Kasumi-1 (cell line): ENCODE measurements at regions not wholly inside any gene's neighbourhood (a gene's known extent, or its start where the extent isn't known, plus 50 kb on each side); places are given as distances from the start of the nearest gene placed in this dataset.

Experiments used
- DNase-seq, 2 experiments: peaks; one replicate each; lab custom pipeline; 2025; lab: John Stamatoyannopoulos, UW

DNA sequence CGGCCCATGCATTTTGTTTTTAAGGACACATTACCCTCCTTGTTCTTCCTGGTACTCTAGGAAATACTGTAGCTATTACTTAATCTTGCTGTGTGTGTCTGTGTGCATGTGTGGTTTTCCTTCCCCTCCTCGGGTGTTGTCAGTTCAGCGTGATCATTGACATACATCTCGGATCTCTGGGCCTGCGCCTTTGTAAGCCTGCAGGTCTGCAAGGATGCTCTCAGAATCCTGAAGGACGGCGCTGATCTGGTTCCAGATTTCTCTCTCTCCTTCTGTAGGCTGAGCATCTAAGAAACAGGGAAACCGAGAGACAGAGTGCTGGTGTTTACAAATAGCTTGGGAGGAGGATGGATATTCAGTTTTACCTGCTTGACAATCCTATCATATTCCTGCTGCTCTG lies 100.2 kb downstream of the CYRIA start:
- no peak for DNase-seq

DNA sequence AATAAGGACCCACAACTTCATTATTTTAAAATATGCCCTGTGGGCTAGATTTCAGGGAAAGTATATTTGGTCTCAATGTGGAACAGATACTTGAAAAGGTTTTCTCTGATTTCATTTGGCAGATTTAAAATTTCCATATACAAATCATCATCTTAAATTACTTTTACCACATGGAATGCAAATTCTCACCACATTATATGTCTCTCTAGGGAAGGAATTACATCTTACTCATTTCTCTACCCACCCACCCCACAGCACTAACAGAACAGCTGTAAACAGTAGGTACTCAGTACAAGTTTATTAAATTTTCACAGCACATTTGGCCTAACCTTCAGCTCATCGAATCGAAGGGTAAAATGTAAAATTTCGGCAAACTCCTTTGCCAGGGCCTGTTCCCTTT lies 104.0 kb downstream of the CYRIA start:
- DNase-seq: no peak

DNA sequence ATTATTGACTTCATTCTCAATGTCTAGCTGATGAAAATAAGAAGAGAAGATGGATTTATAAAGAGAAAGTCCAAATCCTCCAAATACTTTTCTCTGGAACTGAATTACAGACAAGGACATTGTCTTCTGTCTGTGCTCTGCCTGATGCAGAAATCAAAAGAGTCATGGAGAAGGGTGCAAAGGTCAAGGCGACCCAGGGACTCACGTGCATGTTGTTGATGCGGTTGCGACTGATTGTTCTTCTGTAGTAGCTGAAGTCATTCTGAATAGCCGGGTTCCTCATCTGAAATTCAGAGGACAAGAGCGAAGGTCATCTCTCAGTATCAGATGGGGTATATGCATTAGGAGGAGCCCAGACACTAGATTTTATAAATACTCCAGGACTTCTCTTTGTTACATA lies 104.4 kb downstream of the CYRIA start:
- no peak for DNase-seq

DNA sequence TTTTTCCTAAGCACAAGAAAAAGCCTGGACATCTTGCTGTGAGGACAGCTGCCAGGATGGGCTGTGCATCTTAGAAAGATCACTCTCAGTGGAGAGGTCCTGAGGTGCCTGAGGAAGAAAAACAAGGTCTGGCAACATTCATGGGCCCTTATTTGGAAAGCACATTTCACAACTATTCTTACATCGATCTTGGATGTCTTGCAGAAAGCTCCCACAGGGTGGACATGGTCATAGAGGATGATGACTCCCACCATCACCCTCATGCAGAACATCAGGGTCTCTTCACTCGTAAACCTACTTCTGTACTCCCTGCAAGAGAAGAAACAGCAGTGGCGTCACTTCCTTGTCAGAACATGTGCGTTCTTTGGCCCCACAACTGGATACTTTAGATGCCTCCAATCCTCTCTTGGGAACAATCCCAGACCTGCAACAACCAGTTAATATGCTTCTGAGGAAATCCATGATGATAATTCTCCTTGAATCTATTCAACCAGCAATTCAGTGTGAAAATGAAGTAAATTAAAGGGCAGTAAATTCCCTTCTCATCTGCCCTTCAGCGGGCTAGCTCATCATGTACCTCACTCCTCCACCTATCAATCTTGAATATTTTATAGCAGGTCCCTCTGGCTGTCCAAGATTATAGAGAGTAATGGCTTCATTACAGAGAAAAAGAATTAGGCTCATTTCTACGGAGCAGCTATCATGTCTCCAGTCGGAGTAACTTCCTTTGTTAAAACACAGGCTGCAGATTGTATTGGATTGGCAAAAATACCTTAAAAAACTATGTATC lies 106.2 kb downstream of the CYRIA start:
- no peak for DNase-seq

DNA sequence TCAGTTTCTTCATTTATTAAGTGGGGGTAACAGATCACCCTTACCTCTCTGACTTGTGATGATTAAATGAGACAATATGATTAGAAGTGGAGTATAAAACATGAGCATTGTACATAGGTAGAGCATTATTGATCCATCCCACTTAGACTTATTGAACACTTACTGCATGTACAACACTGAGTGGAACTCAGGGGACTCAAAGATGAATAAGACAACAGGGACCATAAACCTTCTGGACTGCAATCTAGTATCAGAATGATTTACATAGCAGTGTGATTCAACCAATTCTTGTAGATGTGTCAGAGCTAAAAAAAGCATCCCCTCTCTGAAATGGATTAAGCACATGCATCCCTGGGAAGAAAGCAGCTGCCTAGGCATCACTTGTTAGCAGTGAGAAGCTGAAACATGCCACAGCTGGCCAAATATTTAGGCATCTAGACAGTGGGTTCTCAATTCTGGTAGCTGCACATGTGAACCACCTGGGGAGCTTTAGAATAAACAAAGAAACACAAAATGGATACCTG lies 111.5 kb downstream of the CYRIA start:
- DNase-seq: no peak

DNA sequence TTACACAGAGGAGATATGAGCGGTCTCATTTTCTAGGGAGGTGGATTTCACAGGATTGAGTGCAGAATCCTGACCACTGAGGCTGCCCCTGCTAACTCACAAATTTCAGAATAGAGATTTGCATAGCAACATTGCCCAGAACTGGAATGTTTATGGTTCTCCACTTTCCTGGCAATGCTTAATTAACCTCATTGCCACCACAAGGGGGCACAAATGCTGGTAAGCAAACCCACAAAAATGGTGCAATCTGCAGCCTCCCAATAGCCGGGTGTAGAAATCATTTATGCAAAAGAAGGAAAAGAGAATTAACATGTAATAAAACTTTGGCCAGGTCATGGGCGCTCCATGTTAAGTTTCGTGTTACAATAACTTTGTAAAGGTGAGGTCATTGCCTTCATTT lies 112.4 kb downstream of the CYRIA start:
- DNase-seq: peak; percentile 31 to 45

DNA sequence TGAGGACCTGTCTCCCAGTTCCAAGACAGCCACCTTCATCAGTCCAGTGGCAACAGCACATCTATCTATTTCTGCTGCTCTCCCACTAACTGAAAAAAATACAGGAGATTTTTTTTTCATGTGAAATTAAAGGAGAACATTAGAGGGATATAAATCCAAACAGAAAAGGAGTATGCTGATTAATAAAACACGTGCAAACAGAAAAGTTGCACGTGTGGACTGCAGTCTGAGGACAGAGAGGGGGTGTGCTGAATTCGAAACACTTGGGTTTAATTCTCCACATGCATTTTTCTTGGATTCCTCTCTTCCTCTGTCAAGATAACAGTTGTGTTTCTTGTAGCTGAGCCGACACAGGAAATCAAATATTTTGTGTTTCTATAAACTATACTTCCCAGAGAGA lies 113.4 kb downstream of the CYRIA start:
- DNase-seq: no peak

DNA sequence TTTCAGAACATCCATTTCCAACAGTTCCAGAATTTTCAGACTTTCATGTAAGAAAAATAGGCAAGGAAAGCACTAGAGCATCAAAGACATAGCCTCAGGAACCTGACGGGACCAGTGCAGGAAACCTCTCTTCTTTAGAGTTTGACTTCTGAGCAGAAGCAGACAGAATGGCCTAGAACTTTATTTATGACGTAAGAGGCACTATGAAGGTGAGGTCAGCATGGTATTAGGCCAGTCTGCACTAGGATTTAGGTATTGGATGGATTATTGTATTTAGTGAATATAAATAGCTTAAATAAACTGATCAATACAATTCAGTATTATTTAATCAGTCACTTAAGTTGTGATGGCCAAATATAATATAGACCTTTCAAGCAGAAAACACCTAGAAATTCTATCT lies 117.6 kb downstream of the CYRIA start:
- no peak for DNase-seq

DNA sequence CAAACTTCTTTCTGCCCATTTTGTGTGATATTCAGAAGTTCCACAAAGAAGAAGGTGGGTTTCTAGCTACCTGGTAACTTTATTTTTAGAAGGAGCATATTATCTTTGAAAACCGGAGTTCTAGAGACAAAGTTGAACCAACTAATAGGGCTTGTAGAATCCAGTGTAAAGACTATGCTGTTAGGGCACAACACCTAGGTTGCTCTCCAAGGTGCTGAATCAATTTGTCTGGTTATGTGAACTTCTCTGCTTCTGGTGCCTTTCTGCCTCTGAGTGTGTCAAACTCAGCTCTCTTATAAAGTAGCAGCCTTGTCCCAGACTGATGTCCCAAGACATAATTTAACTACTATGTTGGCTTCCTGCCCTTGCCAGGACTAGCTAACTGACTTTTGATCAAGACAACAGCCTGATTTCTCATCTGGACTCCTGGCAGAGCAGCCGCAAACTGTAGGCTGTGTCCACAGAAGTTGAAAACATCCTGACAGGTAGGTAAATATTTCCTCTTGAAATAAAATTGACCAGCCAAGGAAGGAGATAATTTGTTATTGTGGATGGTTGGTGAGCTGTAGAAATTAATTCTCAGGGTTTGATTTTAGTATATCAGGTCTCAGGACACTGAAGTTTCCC lies 119.4 kb downstream of the CYRIA start:
- peak; percentile 26 to 45 for DNase-seq

DNA sequence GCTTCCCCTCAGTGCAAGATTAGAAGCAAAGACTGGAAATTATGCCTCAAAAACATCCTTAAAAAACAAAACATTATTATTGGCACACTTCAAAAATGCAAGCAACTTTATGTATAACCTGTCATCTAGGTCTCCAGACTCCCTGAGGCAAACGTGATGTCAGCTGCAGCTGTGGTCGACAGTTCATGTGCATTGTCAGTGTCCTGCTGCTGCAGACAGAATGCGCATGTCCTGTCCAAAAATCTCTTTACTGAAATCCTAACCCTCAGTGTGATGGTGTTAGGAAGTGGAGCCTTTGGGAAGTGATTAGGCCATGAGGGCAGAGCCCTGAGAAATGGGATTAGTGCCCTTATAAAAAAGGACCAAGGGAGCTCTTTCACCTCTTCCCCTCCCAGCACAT lies 126.9 kb downstream of the CYRIA start:
- no peak for DNase-seq

DNA sequence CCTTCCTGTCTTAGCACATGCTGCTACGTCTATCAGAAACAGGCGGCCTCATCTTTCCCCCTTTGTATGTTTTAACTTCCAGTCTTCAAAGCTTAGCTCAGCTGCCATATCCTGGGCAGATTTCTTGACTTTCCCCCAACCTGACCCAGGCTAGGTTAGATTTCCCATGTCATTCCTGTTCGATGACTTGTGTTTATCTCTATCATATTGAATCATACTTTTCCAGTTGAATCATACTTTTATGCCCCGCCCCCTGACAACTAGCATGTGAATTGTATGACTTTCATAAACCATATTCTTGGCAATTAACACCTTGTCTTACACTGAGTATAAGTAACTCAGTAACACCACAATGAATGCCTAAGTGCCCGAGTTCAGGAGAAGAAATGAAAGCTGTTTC lies 128.3 kb downstream of the CYRIA start:
- DNase-seq: no peak

DNA sequence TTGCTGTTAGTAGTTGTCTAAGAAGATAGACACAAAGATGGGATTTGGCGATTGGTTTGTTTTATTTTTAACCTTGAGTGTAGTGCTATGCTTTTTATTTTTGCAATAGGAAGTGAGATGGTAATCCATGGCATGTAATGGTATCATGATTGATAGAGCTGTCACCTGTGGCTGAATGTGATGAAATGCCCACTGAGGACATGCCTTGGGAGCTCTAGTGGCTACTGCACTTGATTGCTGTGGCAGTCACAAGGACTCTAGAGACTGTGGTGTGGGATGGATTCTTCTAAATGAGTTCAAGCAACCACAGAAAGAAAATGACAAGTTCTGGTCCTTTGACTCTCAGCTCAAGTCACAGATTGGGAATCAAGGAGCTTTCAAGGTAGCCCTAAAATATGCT lies 139.4 kb downstream of the CYRIA start:
- no peak for DNase-seq

DNA sequence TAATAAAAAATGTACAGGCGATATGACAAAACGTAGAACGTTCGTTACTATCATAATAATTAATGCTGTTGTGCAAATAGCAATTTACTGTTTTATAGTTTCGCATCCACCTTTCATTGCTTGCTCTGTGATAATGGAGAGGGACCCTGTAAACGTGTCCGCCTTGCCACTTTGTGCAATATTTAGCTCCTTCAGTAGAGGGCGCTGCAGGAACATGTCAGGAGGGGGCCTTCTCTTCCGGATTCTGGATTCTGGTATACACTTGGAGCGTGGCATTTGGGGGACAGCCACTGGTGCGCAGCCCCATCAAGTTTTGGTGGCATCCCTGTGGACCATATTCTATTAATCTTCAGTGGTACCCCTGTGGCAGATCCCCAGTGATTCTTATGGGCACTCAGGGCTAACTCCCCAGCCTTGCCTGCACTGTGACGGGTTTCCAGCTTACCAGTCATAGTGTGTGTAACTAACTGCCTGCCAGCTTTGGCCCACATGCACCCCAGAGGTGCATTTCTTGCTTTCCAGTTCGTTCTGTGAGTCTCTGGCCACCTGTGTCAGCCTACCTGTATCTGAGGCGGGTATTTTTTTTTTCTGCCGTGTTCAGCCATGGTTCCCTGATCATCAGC lies 140.3 kb downstream of the CYRIA start:
- DNase-seq: peak; percentile 16 to 26

DNA sequence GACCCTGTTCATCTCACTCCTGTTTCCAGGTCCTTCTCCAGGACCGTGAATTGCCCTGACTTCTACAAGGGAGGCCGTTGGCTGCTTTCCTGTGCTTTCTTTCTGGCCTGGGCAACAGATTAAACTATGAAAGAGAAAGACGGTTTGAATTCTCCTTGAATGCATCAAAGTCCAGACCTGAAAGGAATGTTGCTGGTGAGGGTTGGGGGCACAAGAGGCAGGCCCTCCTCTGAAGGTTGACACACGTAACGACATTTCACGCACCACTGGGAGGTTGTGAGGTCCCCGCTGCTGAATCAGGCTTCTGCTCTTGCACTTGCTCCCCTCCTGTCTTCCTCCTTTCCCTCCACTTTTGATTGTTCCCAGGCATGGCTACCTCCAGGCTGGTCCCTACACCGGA lies 141.9 kb downstream of the CYRIA start:
- DNase-seq: no peak

DNA sequence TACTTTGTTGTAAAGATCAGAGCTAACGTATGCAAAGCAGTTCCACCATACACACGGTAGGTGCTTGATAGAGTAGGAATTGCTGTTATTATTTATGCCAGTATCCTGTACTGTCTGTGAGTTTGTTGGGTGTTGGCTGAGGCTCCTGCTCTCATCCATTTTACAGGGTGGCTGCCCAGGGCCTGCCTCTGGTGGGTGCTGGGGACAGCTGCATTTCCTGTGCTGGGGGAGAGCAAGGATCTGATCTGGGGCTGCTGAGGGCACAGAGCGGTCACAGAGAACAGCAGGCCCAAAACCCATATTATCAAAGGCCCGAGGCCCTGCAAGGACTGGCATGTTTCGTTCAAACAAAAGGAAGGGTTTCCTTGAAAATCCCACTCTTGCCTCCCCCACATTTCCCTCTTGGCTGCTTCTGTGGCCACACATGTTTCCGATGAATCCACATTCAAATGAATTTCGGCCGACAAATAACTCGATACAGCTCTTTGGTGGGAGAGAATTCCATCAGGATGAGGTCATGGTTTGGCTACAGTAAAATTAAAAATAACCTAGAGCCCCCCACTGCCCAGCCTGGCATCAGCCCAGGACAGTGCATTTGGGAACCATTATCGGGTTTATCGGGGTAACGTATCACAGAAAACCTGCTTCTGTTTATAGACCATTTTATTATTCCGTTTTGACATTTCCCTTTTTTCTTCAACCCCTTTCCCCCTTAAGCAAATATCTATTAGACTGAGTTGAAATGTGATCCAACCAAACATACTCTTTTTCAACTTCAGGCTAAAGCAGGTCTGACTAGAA lies 143.4 kb downstream of the CYRIA start:
- no peak for DNase-seq

DNA sequence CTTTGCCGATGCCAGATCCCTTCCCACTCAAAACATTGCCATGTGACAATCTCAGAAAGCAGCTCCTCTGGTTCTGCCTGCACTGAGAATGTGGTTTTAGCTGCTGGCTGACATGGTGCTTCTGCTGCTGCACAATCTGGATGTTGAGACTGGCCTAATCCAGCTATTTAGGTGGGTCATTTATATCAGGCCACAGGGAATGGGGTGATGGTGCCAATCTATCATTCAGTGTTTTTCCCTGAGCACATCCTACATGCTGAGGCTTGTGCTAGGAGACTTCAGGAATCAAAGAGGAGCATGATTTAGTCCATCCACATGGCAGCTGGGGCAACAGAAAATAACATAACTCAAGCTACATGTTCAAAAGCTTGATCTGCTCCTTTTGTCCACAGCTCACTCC lies 144.7 kb downstream of the CYRIA start:
- DNase-seq: no peak

DNA sequence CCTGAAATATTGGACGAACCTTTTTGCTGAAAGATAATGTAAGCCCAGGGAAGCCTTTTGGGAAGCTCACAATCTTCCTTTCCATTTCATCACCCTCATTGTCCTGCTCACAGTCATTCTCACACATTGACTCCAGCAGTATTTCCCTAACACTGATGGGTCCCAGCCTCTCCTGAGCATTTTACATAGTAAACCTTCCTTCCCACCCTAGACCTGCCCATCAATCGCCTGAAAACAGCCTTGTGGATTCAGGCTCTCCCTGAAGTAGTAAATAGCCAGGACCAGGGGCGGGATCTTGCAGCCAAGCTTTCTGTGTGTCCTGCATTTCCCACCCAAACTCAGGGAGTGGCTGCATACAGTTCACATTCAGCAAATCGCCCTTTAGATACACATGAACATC lies 149.9 kb downstream of the CYRIA start:
- DNase-seq: no peak

DNA sequence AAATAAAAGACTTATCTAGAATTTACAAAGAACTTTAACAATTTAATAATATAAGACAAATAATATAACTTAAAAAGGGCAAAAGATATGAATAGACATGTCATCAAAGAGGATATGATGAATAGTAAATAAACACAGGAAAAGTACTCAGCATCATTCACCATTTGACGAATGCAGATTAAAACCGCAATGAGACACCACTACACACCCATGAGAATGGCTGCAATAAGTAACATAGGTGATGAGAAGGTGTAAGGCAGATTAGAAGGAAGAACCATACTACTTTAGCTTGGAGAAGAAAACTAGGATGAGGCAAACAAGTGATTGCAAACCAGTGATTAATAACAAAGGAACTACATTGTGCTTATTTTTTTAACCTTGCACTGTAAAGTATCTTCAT lies 152.0 kb downstream of the CYRIA start:
- no peak for DNase-seq

DNA sequence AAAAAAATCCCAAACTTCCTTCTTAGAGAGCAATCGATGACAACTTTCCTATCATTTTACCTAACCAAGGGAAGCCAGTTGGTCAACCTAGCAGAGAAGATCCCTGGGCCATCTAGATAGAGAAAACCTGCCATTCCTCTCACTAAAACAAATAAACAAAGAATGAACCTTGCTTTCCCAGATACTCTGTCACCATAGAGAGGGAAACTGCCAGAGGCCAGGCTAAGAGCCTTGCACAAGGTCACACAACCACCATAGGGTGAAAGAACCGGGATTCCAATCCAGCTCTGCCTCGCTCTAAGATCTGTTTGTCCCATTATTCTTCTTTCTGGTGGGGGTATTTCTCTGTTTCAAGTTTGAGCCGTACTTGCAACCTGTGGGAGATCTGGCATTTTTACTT lies 154.6 kb downstream of the CYRIA start:
- DNase-seq: no peak

DNA sequence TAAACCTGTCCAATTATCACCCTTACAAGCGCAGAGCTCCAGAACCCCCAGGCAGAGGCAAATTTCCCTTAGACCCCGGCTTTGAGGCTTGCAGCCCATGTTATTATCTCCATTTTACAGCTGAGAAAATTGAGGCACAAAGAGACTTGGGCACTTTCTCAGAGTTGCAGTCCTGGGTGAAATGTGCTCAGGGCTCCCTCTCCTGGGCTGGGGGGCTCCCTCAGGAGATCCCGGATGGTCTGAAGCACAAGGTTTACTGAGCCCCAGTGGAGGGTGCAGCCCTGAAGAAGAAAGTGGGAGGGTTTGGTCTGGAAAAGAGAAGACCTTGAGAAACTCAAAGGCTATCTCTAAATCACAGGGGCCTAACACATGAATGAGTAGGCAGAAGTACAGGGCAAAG lies 156.6 kb downstream of the CYRIA start:
- no peak for DNase-seq

DNA sequence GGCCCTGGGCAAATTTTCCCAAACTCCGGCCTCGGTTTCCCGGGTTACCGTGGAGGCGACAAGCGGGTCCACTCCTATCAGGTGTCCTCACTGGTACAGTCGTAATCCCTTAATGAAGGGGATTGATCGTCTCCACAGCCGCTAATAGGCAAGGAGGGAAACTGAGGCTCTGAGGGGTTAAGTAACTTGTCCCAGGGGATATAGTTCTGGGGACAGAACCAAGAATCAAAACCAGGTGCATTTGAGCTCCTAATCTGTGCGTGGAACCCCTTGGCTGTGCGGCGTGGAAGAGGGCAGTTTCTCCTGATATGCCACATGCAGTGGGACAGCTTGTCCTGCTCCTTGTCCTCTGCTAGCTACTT lies 157.2 kb downstream of the CYRIA start:
- DNase-seq: no peak

DNA sequence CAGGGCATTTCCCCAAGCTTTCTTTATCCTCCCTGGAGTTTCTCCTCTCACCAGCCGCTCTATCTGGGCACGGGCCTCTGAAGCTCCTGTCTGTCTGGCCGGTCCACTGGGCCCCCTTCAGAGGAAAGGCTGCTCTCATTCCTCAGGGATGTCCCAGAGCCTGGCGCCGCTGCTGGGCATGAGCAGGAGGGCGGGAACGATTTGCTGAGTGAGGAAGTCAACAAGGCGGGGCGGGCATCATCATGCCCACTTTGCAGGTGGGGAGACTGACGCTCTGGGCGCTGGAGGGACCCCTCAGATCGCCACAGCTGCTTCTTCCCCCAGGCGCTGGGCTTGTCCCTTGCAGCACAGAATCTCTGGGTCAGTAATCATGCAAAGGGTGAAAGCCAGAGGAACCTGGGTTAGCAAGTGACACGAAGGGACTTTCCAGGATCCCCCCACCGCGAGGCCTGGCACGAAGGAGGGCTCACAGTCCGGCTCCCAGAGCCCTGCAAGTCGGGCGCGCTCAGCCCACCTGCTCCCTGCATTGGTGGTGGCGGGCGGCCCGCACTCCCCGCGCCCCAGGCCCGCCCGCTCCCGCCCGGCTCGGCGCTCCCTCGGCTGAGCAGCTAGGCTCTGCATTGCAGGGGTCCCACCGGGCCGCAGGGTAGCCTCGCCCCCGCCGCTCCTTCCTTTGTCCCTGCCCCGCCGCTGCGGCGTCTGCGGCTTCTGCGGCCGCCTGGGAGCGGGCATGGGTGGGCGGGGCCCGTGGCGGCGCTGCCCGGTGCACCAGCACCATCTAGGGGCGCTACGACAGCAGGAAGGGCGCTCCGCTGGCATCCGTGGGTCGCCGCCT lies 157.8 kb downstream of the CYRIA start:
- DNase-seq: peak in 1 of 2 experiments; percentile 4
